GM21529 (cell line): ENCODE measurements at regions not wholly inside any gene's neighbourhood (a gene's known extent, or its start where the extent isn't known, plus 50 kb on each side); places are given as distances from the start of the nearest gene placed in this dataset.

Experiments used
- ATAC-seq: cut with Tn5 transposase; IDR thresholded peaks from one replicate; pipeline ENCODE4 v1.9.1; 2021; ENCODE audit not compliant: unreplicated experiment

- no peak for ATAC-seq
These were observed 156.4 kb upstream of the PCDH18 start for GRCh38 chr4:137688651-137689050.

DNA sequence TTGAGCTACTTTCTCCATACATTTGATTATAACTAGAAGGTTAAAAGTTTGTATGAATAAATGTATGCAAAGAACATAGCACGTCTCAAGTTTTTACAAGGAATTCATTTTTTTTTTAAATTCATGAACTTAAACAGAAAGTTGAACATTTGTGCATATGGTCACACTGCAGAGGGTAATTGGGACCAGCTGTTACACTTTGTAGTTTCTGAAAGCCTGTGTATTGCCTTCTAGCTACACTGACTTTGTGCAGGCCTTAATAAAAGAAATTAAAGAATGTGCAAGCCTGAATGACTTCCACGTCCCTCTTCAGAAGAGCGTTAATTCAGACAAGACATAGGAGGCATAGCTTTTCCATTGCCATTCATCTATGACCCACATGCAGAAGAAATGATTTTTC lies 153.1 kb upstream of the PCDH18 start:
- no peak for ATAC-seq

DNA sequence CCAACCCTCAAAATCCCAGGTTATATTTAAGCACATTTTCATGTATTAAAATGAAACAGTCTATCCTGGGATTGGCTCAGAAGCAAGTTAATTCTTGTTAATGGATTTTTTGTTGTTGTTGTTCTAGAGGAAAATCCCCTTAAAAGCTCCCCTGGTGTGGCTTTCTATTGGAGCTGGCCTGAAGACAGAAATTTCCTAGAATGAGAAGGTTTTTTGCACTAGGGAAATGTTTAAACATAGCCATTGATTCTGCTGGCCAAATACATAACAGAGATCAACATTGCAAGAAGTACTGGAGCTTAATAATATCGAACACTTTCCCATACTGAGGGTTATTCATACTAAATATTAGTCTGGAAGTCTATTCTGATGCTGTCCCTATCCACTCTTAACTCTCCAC lies 148.8 kb upstream of the PCDH18 start:
- ATAC-seq: no peak

GRCh38 chr4:137678796-137679195 lies 146.5 kb upstream of the PCDH18 start:
- no peak for ATAC-seq

DNA sequence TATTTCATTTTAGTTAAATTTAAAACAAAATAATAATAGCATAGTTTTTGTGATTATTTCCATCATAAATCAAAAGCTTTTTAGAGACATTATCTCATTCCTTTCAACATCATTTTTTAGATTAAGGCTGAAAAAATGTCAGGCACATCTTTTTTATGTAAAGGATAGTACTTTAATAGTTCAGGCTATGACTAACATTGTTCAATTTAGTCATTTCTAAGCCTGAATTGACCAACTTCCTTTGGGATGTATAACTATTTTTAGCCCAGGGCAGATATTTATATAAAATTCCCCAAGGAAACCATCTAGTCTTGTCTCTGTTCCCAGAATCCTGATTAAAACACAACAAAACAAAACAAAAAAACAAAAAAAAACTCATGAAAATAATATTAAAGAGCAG lies 145.6 kb upstream of the PCDH18 start:
- no peak for ATAC-seq

GRCh38 chr4:137676357-137676998 lies 144.2 kb upstream of the PCDH18 start:
- no peak for ATAC-seq

GRCh38 chr4:137674066-137674465 lies 141.8 kb upstream of the PCDH18 start:
- ATAC-seq: no peak

- no peak for ATAC-seq
These were observed 136.7 kb upstream of the PCDH18 start for GRCh38 chr4:137668885-137669545.

- ATAC-seq: no peak
These were observed 132.1 kb upstream of the PCDH18 start for GRCh38 chr4:137664416-137664815.

DNA sequence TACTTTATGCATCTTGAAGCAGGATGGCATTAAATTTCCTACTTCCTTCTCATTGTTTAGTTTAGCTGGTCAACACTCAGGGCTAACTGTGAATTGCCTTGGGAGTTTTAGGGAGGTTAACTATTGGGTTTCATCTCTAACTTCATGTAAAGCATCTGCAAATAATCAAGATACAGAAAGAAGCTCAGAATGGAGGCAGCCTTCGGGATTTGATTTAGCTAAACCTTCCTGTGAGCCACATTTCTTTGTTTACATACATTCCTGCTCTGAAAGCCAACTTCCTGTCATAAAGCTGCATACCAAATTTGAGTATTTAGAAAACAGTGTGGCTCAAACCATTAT lies 131.7 kb upstream of the PCDH18 start:
- ATAC-seq: no peak

DNA sequence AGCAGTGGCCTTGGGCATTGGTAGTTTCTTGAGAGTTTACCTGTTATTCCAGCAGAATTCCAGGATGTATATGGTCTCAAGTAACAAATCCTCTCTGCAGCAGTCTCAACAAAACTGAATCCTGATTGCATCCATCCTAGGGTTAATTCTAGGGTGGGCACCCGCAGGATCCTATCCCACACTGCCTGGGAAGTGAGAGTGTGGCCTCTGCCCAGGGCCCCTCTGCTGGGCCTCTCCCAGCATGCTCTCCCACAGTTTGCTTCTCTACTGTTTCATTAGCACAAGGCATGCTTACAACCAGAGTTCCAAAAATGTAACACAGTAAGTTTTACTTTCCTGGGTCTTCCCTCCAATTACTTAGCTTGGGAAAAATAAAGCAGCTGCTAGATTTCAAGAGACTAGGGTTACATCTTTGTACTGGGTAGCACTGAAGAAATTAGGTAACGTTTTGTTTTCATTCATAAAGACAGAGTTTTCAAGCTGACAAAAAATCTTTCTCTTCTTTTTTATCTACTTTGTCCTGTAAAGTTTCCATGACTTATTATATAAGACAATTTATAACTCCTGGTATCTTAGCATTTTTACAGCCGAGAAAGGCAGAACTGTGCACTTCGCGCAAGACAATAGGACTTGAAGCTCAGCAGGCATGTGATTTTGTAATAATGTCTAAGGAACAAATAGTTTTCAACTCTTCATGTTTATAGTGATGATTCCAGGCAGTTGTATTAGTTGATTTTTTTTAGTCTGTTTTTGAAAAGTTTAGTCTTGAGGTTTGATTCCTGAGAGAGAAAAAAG lies 131.2 kb upstream of the PCDH18 start:
- ATAC-seq: no peak

GRCh38 chr4:137661693-137662092 lies 129.4 kb upstream of the PCDH18 start:
- no peak for ATAC-seq

DNA sequence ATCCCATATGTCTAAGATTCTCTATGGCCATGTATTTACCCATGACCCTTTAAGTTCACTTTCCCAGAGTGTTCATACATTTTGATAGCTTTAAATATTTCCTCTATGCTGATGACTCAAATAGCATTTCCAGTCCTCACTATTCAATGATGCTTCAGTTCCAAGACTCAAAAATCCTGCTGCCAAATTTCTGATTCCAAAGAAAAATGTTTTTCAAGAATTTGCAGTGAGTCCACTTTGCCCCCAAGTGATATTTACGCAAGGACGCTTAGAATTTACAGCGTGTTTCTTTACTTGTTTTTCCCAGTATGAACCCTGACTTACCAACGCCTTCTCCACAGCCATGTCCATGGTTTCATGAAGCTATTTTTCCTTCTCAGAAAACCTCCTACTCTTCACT lies 127.9 kb upstream of the PCDH18 start:
- no peak for ATAC-seq

DNA sequence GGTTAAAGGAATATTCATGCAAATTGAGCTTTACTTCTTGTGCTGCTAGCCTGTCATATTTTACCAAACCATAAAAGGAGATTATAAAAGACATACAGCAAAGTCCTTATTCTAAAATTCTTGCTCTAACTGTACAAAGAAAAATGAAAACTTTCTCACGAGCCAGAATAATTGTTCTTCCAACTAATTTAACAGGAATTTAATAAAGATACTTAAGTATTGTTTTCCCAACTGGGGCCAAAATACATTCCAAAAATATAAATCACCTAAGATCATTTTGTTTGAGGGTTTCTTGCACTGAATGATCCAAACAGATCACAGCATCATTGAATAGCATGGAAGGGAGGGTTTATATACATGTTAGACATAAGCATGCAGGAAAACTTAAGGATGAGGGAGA lies 127.1 kb upstream of the PCDH18 start:
- ATAC-seq: no peak

- ATAC-seq: no peak
These were observed 124.4 kb upstream of the PCDH18 start for GRCh38 chr4:137656661-137657060.

DNA sequence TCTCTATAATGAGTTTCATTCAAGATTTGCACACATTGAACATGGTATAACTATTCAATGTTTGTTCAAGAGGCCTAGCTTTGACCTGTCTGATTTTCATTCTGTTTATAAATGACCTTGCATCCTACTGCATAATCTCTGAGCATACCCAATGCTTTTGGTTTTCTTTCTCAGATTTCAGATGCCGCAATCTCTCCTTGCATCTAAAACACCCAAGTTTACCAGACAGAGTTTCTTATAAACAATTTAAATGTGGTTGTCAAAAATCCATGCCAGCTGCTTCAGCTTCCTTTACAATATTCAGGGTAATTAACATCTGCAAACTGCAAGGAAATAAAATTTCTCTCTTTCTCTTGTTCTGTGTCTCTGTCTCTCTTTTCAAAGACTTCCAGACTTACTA lies 123.0 kb upstream of the PCDH18 start:
- no peak for ATAC-seq

- no peak for ATAC-seq
These were observed 118.8 kb upstream of the PCDH18 start for GRCh38 chr4:137651128-137651527.

DNA sequence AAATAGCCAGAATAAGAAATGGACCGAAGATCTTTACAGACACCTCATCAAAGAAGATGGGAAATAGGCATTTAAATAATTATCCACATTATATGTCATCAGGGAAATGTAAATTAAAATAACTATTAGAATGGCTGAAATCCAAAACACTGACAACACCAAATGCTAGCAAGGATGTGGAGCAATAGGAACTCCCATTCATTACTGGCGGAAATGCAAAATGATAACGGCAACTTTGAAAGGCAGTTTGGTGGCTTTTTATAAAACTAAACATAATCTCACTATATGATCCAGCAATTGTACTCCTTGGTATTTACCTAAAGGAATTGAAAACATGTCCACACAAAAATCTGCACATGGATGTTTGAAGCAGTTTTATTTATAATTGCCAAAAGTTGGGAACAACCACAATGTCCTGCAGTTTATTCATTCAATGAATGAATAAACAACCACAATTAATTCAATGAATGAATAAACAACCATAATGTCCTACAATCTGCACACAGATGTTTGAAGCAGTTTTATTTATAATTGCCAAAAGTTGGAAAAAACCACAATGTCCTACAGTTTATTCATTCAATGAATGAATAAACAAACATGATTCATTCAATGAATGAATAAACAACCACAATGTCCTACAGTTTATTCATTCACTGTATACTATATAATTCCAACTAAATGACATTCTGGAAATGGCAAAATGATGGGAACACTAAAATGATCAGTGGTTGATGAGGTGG lies 117.6 kb upstream of the PCDH18 start:
- ATAC-seq: no peak

DNA sequence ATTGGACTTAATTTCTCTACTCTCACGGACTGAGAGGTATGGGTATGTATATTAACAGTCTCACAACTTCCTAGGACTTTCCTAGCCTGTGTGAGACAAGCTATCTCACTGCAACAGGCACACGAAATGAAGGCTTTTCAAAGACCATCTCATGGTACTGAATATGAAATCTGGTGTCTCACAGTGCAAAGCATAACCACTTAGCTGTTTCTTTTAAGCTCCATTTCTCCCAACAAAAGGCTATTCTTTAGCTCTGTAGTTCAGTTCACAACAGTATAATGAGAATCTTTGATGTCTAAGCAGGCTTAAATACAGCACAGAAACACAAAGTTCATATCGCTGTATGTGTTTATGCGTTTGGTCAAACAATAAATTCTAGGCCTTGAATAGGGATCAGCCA lies 116.2 kb upstream of the PCDH18 start:
- no peak for ATAC-seq

DNA sequence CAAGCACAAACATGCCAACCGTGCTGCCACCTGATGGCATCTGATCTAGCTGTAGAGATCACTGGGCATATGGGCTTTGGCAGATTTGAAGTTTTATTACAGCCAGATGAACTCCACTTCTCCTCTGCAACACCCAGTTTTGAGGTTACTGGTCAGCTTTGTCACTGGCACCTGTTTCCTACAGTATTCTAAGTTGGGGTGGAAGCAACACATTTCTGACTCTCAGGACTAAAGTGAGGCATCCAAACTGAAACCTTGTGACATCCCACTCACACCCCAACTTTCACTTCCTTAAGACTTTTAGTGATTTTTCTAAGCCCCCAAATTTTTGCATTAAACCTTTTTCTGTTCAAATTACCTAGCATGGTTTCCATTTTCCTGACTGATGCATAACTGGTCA lies 115.1 kb upstream of the PCDH18 start:
- peak; percentile 90 for ATAC-seq

- ATAC-seq: no peak
These were observed 111.9 kb upstream of the PCDH18 start for GRCh38 chr4:137644201-137644600.

GRCh38 chr4:137641544-137641943 lies 109.2 kb upstream of the PCDH18 start:
- no peak for ATAC-seq
